Liver (tissue), 8 donors: ENCODE measurements at regions not wholly inside any gene's neighbourhood (a gene's known extent, or its start where the extent isn't known, plus 50 kb on each side); places are given as distances from the start of the nearest gene placed in this dataset.

Experiments used
- DNase-seq: peaks from one replicate; pipeline ENCODE4 v3.0.0-alpha.2; 2017; ENCODE audit warnings: low spot score
- H3K27ac ChIP-seq, 2 donors: one replicate each; pipeline ENCODE4 v1.7.0; 2013; ENCODE audit warnings: inconsistent platforms in 2 of 2, low read length in 2 of 2, control low read depth in 1 of 2, low read depth in 1 of 2, mild to moderate bottlenecking in 1 of 2
- H3K27me3 ChIP-seq, 4 donors: one replicate each; pipeline versions ENCODE4 v1.6.1 to v1.7.0; 2013; ENCODE audit warnings: low read length in 3 of 4, inconsistent platforms in 1 of 4, mild to moderate bottlenecking in 1 of 4, moderate library complexity in 1 of 4; ENCODE audit not compliant: control insufficient read depth in 4 of 4, insufficient read depth in 4 of 4
- H3K36me3 ChIP-seq, 4 donors: one replicate each; pipeline versions ENCODE4 v1.6.1 to v1.7.0; 2013; ENCODE audit warnings: low read length in 3 of 4, mild to moderate bottlenecking in 3 of 4, low read depth in 1 of 4, moderate library complexity in 1 of 4; ENCODE audit not compliant: control insufficient read depth in 4 of 4, insufficient read depth in 3 of 4
- H3K4me1 ChIP-seq, 4 donors: one replicate each; pipeline versions ENCODE4 v1.6.1 to v1.7.0; 2013; ENCODE audit warnings: low read length in 3 of 4, mild to moderate bottlenecking in 3 of 4, moderate library complexity in 1 of 4; ENCODE audit not compliant: control insufficient read depth in 4 of 4, insufficient read depth in 4 of 4
- H3K4me3 ChIP-seq, 3 donors: one replicate each; pipeline versions ENCODE4 v1.6.1 to v1.7.0; 2013; ENCODE audit warnings: low read length in 3 of 3, control low read depth in 1 of 3, low read depth in 1 of 3, mild to moderate bottlenecking in 1 of 3
- H3K9ac ChIP-seq, 2 donors: one replicate each; pipeline ENCODE4 v1.7.0; 2013; ENCODE audit warnings: low read length in 2 of 2, mild to moderate bottlenecking in 2 of 2, moderate library complexity in 2 of 2, control low read depth in 1 of 2, low read depth in 1 of 2
- H3K9me3 ChIP-seq, 4 donors: one replicate each; pipeline versions ENCODE4 v1.6.1 to v1.7.0; 2013; ENCODE audit warnings: low read length in 3 of 4; ENCODE audit not compliant: control insufficient read depth in 4 of 4
- EGR1 ChIP-seq, 2 donors: IDR thresholded peaks; 2 replicates each; pipeline ENCODE4 v1.6.1; 2016 to 2018; ENCODE audit warnings: antibody characterized with exemption in 2 of 2, low read depth in 2 of 2
- FOXA1 ChIP-seq: IDR thresholded peaks from 2 replicates; pipeline ENCODE4 v1.6.1; 2016; ENCODE audit warnings: antibody characterized with exemption
- FOXA2 ChIP-seq: IDR thresholded peaks from 2 replicates; pipeline ENCODE4 v1.6.1; 2016; ENCODE audit warnings: antibody characterized with exemption
- GABPA ChIP-seq, 2 donors: IDR thresholded peaks in 1 of 2; conservative IDR thresholded peaks in 1 of 2; 2 replicates each; pipeline ENCODE4 v1.6.1; 2016; ENCODE audit warnings: antibody characterized with exemption in 2 of 2, mild to moderate bottlenecking in 1 of 2, moderate library complexity in 1 of 2
- HNF4A ChIP-seq, 2 donors: conservative IDR thresholded peaks; 2 replicates each; pipeline ENCODE4 v1.6.1; 2016; ENCODE audit warnings: antibody characterized with exemption in 2 of 2, mild to moderate bottlenecking in 2 of 2
- HNF4G ChIP-seq: IDR thresholded peaks from 2 replicates; pipeline ENCODE4 v1.6.1; 2016; ENCODE audit warnings: antibody characterized with exemption
- JUND ChIP-seq, 2 donors: IDR thresholded peaks; 2 replicates each; pipeline ENCODE4 v1.6.1; 2016; ENCODE audit warnings: antibody characterized with exemption in 2 of 2
- NR2F2 ChIP-seq: IDR thresholded peaks from 2 replicates; pipeline ENCODE4 v1.6.1; 2016; ENCODE audit warnings: antibody characterized with exemption
- RAD21 ChIP-seq, 2 donors: IDR thresholded peaks; 2 replicates each; pipeline ENCODE4 v1.6.1; 2016; ENCODE audit warnings: antibody characterized with exemption in 2 of 2, mild to moderate bottlenecking in 2 of 2
- RXRA ChIP-seq, 2 donors: IDR thresholded peaks; 2 replicates each; pipeline ENCODE4 v1.6.1; 2017 to 2018; ENCODE audit warnings: antibody characterized with exemption in 2 of 2, mild to moderate bottlenecking in 1 of 2
- SP1 ChIP-seq: IDR thresholded peaks from 2 replicates; pipeline ENCODE4 v1.6.1; 2018; ENCODE audit warnings: antibody characterized with exemption, mild to moderate bottlenecking
- TAF1 ChIP-seq: conservative IDR thresholded peaks from 2 replicates; pipeline ENCODE4 v1.6.1; 2016; ENCODE audit warnings: antibody characterized with exemption, mild to moderate bottlenecking
- YY1 ChIP-seq: IDR thresholded peaks from 2 replicates; pipeline ENCODE4 v1.6.1; 2016; ENCODE audit warnings: antibody characterized with exemption, mild to moderate bottlenecking
- WGBS: extraction: QIAGEN DNeasy Blood & Tissue Kit; methylation state at CpG from one replicate; pipeline ENCODE4 v1.1.7; 2013; 5-methylcytosine and 5-hydroxymethylcytosine counted together
- TF ChIP-seq, protein P1 (sequence below): IDR thresholded peaks from 2 replicates; pipeline ENCODE4 v1.6.1; 2016; ENCODE audit warnings: antibody characterized with exemption
- TF ChIP-seq, protein P2 (sequence below): IDR thresholded peaks from 2 replicates; pipeline ENCODE4 v1.6.1; 2016; ENCODE audit warnings: antibody characterized with exemption
- TF ChIP-seq, protein P3 (sequence below): IDR thresholded peaks from 2 replicates; pipeline ENCODE4 v1.6.1; 2016; ENCODE audit warnings: antibody characterized with exemption, mild to moderate bottlenecking
- TF ChIP-seq, protein P4 (sequence below): fragments of 150-350 bp; IDR thresholded peaks from 2 replicates; pipeline ENCODE4 v1.5.1; 2017; ENCODE audit warnings: improper control_type of control experiment, low read depth, low read length; ENCODE audit not compliant: missing input control
- TF ChIP-seq, protein P5 (sequence below): IDR thresholded peaks from 2 replicates; pipeline ENCODE4 v1.6.1; 2016; ENCODE audit warnings: antibody characterized with exemption
- donor health status: healthy.
- donor health status: healthy.
- donor health status: healthy.
- donor health status: healthy.
- donor health status: healthy.

DNA sequence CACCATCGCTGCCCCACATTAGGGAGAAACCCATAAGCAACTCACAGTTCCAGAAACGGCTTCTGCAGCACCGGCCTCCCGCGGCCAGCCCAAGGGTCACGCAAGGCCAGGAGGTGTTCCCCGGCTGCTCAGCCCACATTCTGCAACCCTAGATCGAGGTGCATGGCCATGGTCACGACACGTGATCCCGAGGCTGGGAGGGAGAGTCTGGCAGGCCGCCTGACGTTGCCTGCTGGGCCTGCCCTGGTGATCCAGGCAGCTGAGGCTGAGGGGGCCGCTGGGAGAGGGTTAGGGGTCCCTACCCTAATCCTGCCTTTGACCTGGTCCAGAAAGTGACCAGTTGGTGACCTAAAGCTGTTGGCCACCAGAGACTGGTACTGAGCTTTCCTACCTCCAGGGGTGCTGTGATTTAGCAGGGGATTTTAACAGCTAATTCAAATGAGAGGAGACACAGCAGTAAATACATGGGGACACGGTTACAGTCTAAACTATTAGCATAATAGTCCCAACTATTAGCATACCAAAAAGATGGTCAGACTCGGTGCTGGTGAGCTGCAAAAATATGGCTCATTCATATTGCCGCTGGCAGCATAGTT lies 97.4 kb upstream of the CIBAR2 start:
- H3K36me3 ChIP-seq = no peaks in the 10 kb centered on the region
- peak overlapping the region in 1 of 2 donors; percentile 34 for H3K9ac ChIP-seq
- H3K4me3 ChIP-seq = no peak overlapping the region
- WGBS = 34% methylated on average over 17 of the region's 17 CpGs
- H3K27ac ChIP-seq = peak overlapping the region; percentile 45 to 68
- H3K4me1 ChIP-seq = peaks cover 8 to 50% (median 22%) of the 10 kb centered on the region in 4 donors
- peak; percentile 60 for DNase-seq
- TF ChIP-seq JUND (IDR thresholded peaks at IDR 0.05) (peak in 1 of 2 donors; percentile 33), GABPA (IDR thresholded peaks at IDR 0.05 in 1 of 2, conservative IDR thresholded peaks at IDR 0.05 in 1 of 2) (no peak), FOXA2 (peak; percentile 47), HNF4G (no peak), SP1 (peak; percentile 48), RXRA (IDR thresholded peaks at IDR 0.05) (peak; percentile 92 to 98), NR2F2 (no peak), YY1 (peak; percentile 71), TAF1 (no peak), RAD21 (IDR thresholded peaks at IDR 0.05) (peak in 1 of 2 donors; percentile 29), FOXA1 (no peak), HNF4A (conservative IDR thresholded peaks at IDR 0.05) (peak; percentile 56 to 89), EGR1 (IDR thresholded peaks at IDR 0.05; ENCODE audit: low read depth in 2 of 2) (peak in 1 of 2 donors; percentile 61)
- TF ChIP-seq, protein P1, sequence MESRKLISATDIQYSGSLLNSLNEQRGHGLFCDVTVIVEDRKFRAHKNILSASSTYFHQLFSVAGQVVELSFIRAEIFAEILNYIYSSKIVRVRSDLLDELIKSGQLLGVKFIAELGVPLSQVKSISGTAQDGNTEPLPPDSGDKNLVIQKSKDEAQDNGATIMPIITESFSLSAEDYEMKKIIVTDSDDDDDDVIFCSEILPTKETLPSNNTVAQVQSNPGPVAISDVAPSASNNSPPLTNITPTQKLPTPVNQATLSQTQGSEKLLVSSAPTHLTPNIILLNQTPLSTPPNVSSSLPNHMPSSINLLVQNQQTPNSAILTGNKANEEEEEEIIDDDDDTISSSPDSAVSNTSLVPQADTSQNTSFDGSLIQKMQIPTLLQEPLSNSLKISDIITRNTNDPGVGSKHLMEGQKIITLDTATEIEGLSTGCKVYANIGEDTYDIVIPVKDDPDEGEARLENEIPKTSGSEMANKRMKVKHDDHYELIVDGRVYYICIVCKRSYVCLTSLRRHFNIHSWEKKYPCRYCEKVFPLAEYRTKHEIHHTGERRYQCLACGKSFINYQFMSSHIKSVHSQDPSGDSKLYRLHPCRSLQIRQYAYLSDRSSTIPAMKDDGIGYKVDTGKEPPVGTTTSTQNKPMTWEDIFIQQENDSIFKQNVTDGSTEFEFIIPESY = no peak
- TF ChIP-seq, protein P2, sequence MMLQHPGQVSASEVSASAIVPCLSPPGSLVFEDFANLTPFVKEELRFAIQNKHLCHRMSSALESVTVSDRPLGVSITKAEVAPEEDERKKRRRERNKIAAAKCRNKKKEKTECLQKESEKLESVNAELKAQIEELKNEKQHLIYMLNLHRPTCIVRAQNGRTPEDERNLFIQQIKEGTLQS = no peak
- TF ChIP-seq, protein P3, sequence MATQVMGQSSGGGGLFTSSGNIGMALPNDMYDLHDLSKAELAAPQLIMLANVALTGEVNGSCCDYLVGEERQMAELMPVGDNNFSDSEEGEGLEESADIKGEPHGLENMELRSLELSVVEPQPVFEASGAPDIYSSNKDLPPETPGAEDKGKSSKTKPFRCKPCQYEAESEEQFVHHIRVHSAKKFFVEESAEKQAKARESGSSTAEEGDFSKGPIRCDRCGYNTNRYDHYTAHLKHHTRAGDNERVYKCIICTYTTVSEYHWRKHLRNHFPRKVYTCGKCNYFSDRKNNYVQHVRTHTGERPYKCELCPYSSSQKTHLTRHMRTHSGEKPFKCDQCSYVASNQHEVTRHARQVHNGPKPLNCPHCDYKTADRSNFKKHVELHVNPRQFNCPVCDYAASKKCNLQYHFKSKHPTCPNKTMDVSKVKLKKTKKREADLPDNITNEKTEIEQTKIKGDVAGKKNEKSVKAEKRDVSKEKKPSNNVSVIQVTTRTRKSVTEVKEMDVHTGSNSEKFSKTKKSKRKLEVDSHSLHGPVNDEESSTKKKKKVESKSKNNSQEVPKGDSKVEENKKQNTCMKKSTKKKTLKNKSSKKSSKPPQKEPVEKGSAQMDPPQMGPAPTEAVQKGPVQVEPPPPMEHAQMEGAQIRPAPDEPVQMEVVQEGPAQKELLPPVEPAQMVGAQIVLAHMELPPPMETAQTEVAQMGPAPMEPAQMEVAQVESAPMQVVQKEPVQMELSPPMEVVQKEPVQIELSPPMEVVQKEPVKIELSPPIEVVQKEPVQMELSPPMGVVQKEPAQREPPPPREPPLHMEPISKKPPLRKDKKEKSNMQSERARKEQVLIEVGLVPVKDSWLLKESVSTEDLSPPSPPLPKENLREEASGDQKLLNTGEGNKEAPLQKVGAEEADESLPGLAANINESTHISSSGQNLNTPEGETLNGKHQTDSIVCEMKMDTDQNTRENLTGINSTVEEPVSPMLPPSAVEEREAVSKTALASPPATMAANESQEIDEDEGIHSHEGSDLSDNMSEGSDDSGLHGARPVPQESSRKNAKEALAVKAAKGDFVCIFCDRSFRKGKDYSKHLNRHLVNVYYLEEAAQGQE = no peak
- TF ChIP-seq, protein P4, sequence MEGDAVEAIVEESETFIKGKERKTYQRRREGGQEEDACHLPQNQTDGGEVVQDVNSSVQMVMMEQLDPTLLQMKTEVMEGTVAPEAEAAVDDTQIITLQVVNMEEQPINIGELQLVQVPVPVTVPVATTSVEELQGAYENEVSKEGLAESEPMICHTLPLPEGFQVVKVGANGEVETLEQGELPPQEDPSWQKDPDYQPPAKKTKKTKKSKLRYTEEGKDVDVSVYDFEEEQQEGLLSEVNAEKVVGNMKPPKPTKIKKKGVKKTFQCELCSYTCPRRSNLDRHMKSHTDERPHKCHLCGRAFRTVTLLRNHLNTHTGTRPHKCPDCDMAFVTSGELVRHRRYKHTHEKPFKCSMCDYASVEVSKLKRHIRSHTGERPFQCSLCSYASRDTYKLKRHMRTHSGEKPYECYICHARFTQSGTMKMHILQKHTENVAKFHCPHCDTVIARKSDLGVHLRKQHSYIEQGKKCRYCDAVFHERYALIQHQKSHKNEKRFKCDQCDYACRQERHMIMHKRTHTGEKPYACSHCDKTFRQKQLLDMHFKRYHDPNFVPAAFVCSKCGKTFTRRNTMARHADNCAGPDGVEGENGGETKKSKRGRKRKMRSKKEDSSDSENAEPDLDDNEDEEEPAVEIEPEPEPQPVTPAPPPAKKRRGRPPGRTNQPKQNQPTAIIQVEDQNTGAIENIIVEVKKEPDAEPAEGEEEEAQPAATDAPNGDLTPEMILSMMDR = peak; percentile 9
- TF ChIP-seq, protein P5, sequence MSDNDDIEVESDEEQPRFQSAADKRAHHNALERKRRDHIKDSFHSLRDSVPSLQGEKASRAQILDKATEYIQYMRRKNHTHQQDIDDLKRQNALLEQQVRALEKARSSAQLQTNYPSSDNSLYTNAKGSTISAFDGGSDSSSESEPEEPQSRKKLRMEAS = peak; percentile 83
- peaks cover 0 to 3% (median 0%) of the 10 kb centered on the region in 4 donors for H3K9me3 ChIP-seq
- H3K27me3 ChIP-seq = no peaks in the 10 kb centered on the region
